ENCODE measurements at regions not wholly inside any gene's neighbourhood (a gene's known extent, or its start where the extent isn't known, plus 50 kb on each side); places are given as distances from the start of the nearest gene placed in this dataset.

DNA sequence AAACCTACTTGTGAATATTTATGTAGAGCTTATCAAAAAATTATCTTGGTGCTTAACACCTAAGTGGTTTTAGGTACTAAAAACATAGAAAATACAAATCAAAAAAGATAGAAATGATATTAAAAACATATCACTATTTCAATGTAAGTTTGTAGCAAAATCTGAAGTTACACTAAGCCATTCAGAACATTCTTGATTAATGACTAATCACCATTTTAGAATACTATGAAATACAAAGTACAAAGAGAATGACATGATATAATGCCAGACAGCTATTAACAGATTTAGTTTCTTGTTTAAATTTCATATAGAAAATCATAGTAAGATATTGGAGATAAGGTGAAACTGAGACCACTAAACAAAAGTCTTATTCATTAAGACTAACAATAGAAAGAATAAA lies 169.7 kb upstream of the AGTR1 start:
- ChIA-PET POLR2A (no interaction called here), CTCF (no interaction called here)
- TF ChIP-seq NFRKB (IDR thresholded peaks at IDR 0.05) (no peak), LEF1 (IDR thresholded peaks at IDR 0.05; ENCODE audit: borderline replicate concordance) (no peak)
- DNase-seq (ENCODE audit: extremely low spot score) = no peak

GRCh38 chr3:148531836-148532235 lies 165.9 kb upstream of the AGTR1 start:
- CTCF ChIA-PET = no interaction called here
- TF ChIP-seq FOXA1 (IDR thresholded peaks at IDR 0.05) (no peak), ARNT (IDR thresholded peaks at IDR 0.05) (no peak), L3MBTL2 (conservative IDR thresholded peaks at IDR 0.05) (no peak), PKNOX1 (IDR thresholded peaks at IDR 0.05) (no peak), TARDBP (IDR thresholded peaks at IDR 0.05) (no peak)
- POLR2A ChIA-PET = no interaction called here
- DNase-seq (ENCODE audit: extremely low spot score) = no peak

DNA sequence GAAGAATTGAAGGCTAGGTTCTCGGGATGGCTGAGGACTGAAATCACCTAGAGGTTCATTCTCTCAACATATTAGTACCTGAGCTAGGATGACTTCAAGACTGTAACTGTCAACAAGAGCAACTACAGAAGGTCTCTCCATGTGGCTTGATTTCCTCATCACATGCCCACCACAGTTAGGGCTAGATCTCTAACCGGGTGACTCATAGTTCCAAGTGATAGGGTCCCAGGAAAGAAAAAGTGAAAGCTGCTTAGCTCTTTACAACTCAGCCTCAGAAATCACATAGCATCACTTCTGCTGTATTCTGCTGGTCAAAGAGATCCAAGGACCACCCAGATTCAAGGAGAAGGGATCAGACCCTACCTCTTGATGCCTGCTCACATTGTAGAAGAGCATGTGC lies 165.4 kb upstream of the AGTR1 start:
- DNase-seq (ENCODE audit: extremely low spot score) = no peak
- TF ChIP-seq CTBP1 (IDR thresholded peaks at IDR 0.05; ENCODE audit: borderline replicate concordance) (no peak), ELF4 (IDR thresholded peaks at IDR 0.05) (no peak), ZNF384 (IDR thresholded peaks at IDR 0.05) (no peak), SUZ12 (IDR thresholded peaks at IDR 0.05) (no peak), PKNOX1 (IDR thresholded peaks at IDR 0.05) (no peak), FOXM1 (IDR thresholded peaks at IDR 0.05; ENCODE audit: borderline replicate concordance) (no peak), FOXA1 (IDR thresholded peaks at IDR 0.05) (no peak)
- ChIA-PET CTCF (no interaction called here), POLR2A (no interaction called here)

- ChIA-PET CTCF (no interaction called here), POLR2A (no interaction called here)
- no peak for TF ChIP-seq PKNOX1 (IDR thresholded peaks at IDR 0.05)
- TF ChIP-seq ELF4 (IDR thresholded peaks at IDR 0.05) = no peak
- no peak for TF ChIP-seq SP1 (IDR thresholded peaks at IDR 0.05)
- TF ChIP-seq FOXK2 (IDR thresholded peaks at IDR 0.05) = no peak
- TF ChIP-seq HDGF (IDR thresholded peaks at IDR 0.05; ENCODE audit: borderline replicate concordance) = no peak
- no peak for TF ChIP-seq TARDBP (IDR thresholded peaks at IDR 0.05)
- TF ChIP-seq BHLHE40 (IDR thresholded peaks at IDR 0.05; ENCODE audit: borderline replicate concordance) = no peak
- TF ChIP-seq FOXM1 (IDR thresholded peaks at IDR 0.05; ENCODE audit: borderline replicate concordance) = no peak
- TF ChIP-seq LEF1 (IDR thresholded peaks at IDR 0.05; ENCODE audit: borderline replicate concordance) = no peak
- TF ChIP-seq ZNF384 (IDR thresholded peaks at IDR 0.05) = no peak
- TF ChIP-seq NFRKB (IDR thresholded peaks at IDR 0.05) = no peak
- no peak for TF ChIP-seq SUZ12 (IDR thresholded peaks at IDR 0.05)
- TF ChIP-seq FOXA1 (IDR thresholded peaks at IDR 0.05) = no peak
- TF ChIP-seq L3MBTL2 (conservative IDR thresholded peaks at IDR 0.05) = no peak
- TF ChIP-seq ARNT (IDR thresholded peaks at IDR 0.05) = no peak
- TF ChIP-seq CTBP1 (IDR thresholded peaks at IDR 0.05; ENCODE audit: borderline replicate concordance) = no peak
- DNase-seq (ENCODE audit: extremely low spot score) = no peak
These were observed 164.9 kb upstream of the AGTR1 start for GRCh38 chr3:148532774-148533173.

- ChIA-PET CTCF (interaction anchor here (0.7 kb wide), 1 partner anchor 83 kb away, joined by 4 read pairs; no protein-coding TSS in a partner anchor), POLR2A (no interaction called here)
- no peak for DNase-seq (ENCODE audit: extremely low spot score)
- TF ChIP-seq FOXA1 (IDR thresholded peaks at IDR 0.05) (no peak), ZNF384 (IDR thresholded peaks at IDR 0.05) (no peak)
These were observed 163.4 kb upstream of the AGTR1 start for GRCh38 chr3:148534089-148534988.

DNA sequence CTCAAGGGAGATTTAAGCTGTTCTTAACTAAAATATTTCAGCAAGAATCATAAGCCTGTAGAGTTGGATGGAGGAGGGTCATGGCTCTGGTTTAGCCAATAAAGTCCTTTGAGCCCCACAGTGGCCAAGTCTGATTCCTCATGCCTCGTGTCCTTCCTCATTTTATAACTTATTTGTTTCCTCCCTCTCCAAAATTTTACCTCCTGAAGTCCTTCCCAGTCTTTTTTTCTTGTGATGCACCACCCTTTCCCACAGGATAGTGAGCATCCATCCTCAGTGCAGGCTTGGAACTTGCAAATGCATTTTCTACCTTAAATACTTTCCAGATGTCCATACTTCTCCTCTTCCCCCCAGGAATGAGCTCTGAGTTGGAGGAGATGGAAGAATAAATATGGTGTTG lies 162.7 kb upstream of the AGTR1 start:
- CTCF ChIA-PET = no interaction called here
- TF ChIP-seq HDGF (IDR thresholded peaks at IDR 0.05; ENCODE audit: borderline replicate concordance) (no peak), L3MBTL2 (conservative IDR thresholded peaks at IDR 0.05) (no peak), NFRKB (IDR thresholded peaks at IDR 0.05) (no peak), ELF4 (IDR thresholded peaks at IDR 0.05) (no peak), TARDBP (IDR thresholded peaks at IDR 0.05) (no peak)
- no peak for DNase-seq (ENCODE audit: extremely low spot score)
- POLR2A ChIA-PET = no interaction called here

- ChIA-PET POLR2A (no interaction called here), CTCF (no interaction called here)
- DNase-seq (ENCODE audit: extremely low spot score) = no peak
- no peak for TF ChIP-seq BHLHE40 (IDR thresholded peaks at IDR 0.05; ENCODE audit: borderline replicate concordance)
These were observed 157.4 kb upstream of the AGTR1 start for GRCh38 chr3:148540266-148540665.

GRCh38 chr3:148540851-148541250 lies 156.9 kb upstream of the AGTR1 start:
- POLR2A ChIA-PET = no interaction called here
- CTCF ChIA-PET = no interaction called here
- DNase-seq (ENCODE audit: extremely low spot score) = no peak
- TF ChIP-seq TARDBP (IDR thresholded peaks at IDR 0.05) (no peak), NFRKB (IDR thresholded peaks at IDR 0.05) (no peak)

Data from HEK293T (cell line).